HFFc6 (cell line): ENCODE measurements at regions not wholly inside any gene's neighbourhood (a gene's known extent, or its start where the extent isn't known, plus 50 kb on each side); places are given as distances from the start of the nearest gene placed in this dataset.

Experiments used
- DNase-seq: peaks from one replicate; pipeline ENCODE4 v3.0.0-alpha.2; 2018
- H3K27ac Mint-ChIP-seq: 2 replicates; pipeline ENCODE4 v1.8.0; 2020; ENCODE audit warnings: mild to moderate bottlenecking, mixed read lengths
- H3K27me3 Mint-ChIP-seq: 2 replicates; pipeline ENCODE4 v1.8.0; 2021; ENCODE audit warnings: mild to moderate bottlenecking, moderate library complexity, mixed read lengths; ENCODE audit not compliant: insufficient read depth
- H3K36me3 Mint-ChIP-seq: 2 replicates; pipeline ENCODE4 v1.8.0; 2021; ENCODE audit warnings: low read depth, mixed read lengths
- H3K4me1 Mint-ChIP-seq: 2 replicates; pipeline ENCODE4 v1.8.0; 2020; ENCODE audit warnings: low read depth, mixed read lengths
- H3K4me3 Mint-ChIP-seq: 2 replicates; pipeline ENCODE4 v1.8.0; 2020; ENCODE audit warnings: mild to moderate bottlenecking, moderate library complexity, mixed read lengths
- H3K9me3 Mint-ChIP-seq: 2 replicates; pipeline ENCODE4 v1.8.0; 2020; ENCODE audit warnings: mild to moderate bottlenecking, mixed read lengths
- CTCF ChIP-seq: fragments of 200-600 bp; sonication (generic); IDR thresholded peaks from 2 replicates; pipeline ENCODE4 v1.5.0; 2021; ENCODE audit warnings: antibody characterized with exemption, mild to moderate bottlenecking

- DNase-seq, result no peak
- H3K9me3 Mint-ChIP-seq, result no peaks in the 10 kb centered on the region
- H3K36me3 Mint-ChIP-seq, result no peaks in the 10 kb centered on the region
- H3K4me3 Mint-ChIP-seq, result no peak overlapping the region
- H3K27ac Mint-ChIP-seq, result no peak overlapping the region; the same call in 1 of the 2 replicates
- H3K4me1 Mint-ChIP-seq, result peaks cover 54% of the 10 kb centered on the region
- TF ChIP-seq CTCF, result no peak
- no peaks in the 10 kb centered on the region for H3K27me3 Mint-ChIP-seq
These were observed 248.6 kb downstream of the HIVEP2 start for GRCh38 chr6:142696123-142697000.

GRCh38 chr6:142697001-142697335 lies 248.0 kb downstream of the HIVEP2 start:
- no peaks in the 10 kb centered on the region for H3K27me3 Mint-ChIP-seq
- H3K4me3 Mint-ChIP-seq, result no peak overlapping the region
- H3K9me3 Mint-ChIP-seq, result no peaks in the 10 kb centered on the region
- no peak for DNase-seq
- H3K27ac Mint-ChIP-seq, result no peak overlapping the region
- TF ChIP-seq CTCF, result no peak
- H3K4me1 Mint-ChIP-seq, result peaks cover 54% of the 10 kb centered on the region
- H3K36me3 Mint-ChIP-seq, result no peaks in the 10 kb centered on the region

- no peak for DNase-seq
- Mint-ChIP-seq H3K27me3 (no peaks in the 10 kb centered on the region), H3K9me3 (no peaks in the 10 kb centered on the region), H3K36me3 (no peaks in the 10 kb centered on the region), H3K4me1 (peaks cover 49% of the 10 kb centered on the region), H3K4me3 (no peak overlapping the region), H3K27ac (no peak overlapping the region)
- TF ChIP-seq CTCF, result no peak
These were observed 247.1 kb downstream of the HIVEP2 start for GRCh38 chr6:142697922-142698321.

GRCh38 chr6:142698751-142699150 lies 246.2 kb downstream of the HIVEP2 start:
- Mint-ChIP-seq H3K4me3 (no peak overlapping the region), H3K27ac (no peak overlapping the region)

GRCh38 chr6:142699391-142699790 lies 245.6 kb downstream of the HIVEP2 start:
- Mint-ChIP-seq H3K36me3 (no peaks in the 10 kb centered on the region), H3K27me3 (no peaks in the 10 kb centered on the region), H3K4me3 (no peak overlapping the region), H3K9me3 (no peaks in the 10 kb centered on the region), H3K4me1 (peaks cover 34% of the 10 kb centered on the region), H3K27ac (no peak overlapping the region)
- DNase-seq, result no peak
- TF ChIP-seq CTCF, result no peak

More at GRCh38 chr6:142698751-142699150, 246.2 kb downstream of the HIVEP2 start:
- no peaks in the 10 kb centered on the region for H3K36me3 Mint-ChIP-seq
- peak; percentile 40; the same call in 1 of the 2 replicates for TF ChIP-seq CTCF
- H3K27me3 Mint-ChIP-seq, result no peaks in the 10 kb centered on the region
- no peaks in the 10 kb centered on the region for H3K9me3 Mint-ChIP-seq
- peaks cover 41% of the 10 kb centered on the region for H3K4me1 Mint-ChIP-seq
- DNase-seq, result no peak
